A549 (cell line): ENCODE measurements at regions not wholly inside any gene's neighbourhood (a gene's known extent, or its start where the extent isn't known, plus 50 kb on each side); places are given as distances from the start of the nearest gene placed in this dataset.

Source experiments
- CHD4 ChIP-seq: fragments of 200-600 bp; sonication (generic); IDR thresholded peaks from 2 replicates; pipeline ENCODE4 v1.6.1; 2016; ENCODE audit warnings: antibody characterized with exemption, mild to moderate bottlenecking, borderline replicate concordance
- CTCF ChIP-seq: fragments of >200 bp; sonication (Bioruptor Twin); formaldehyde crosslinking; IDR thresholded peaks from 3 replicates; pipeline ENCODE4 v1.5.1; 2016
- MAFK ChIP-seq: fragments of 450-650 bp; IDR thresholded peaks from 2 replicates; pipeline ENCODE4 v1.6.1; 2014; ENCODE audit not compliant: partially characterized antibody
- MAX ChIP-seq: IDR thresholded peaks from 2 replicates; pipeline ENCODE4 v1.6.1; 2012
- RAD21 ChIP-seq, 2 experiments: fragments of >200 bp in 1 of 2; sonication (Bioruptor Twin) in 1 of 2; formaldehyde crosslinking in 1 of 2; IDR thresholded peaks in 1 of 2; conservative IDR thresholded peaks in 1 of 2; 2 replicates in 1 of 2; 3 replicates in 1 of 2; pipeline ENCODE4 v1.6.1; 2012 to 2018; ENCODE audit warnings: inconsistent platforms in 1 of 2
- RCOR1 ChIP-seq: fragments of 150-350 bp; IDR thresholded peaks from 2 replicates; pipeline ENCODE4 v1.6.1; 2014; ENCODE audit warnings: antibody characterized with exemption, low read length, low read depth

- TF ChIP-seq CTCF = no peak
- TF ChIP-seq RCOR1 = no peak
- no peak for TF ChIP-seq RAD21 (conservative IDR thresholded peaks at IDR 0.05 in 1 of 2, IDR thresholded peaks at IDR 0.05 in 1 of 2)
- TF ChIP-seq CHD4 = no peak
- no peak for TF ChIP-seq MAFK
- no peak for TF ChIP-seq MAX
These were observed 214.6 kb downstream of the TTC32 start for GRCh38 chr2:19687017-19687659.
